ENCODE measurements at regions not wholly inside any gene's neighbourhood (a gene's known extent, or its start where the extent isn't known, plus 50 kb on each side); places are given as distances from the start of the nearest gene placed in this dataset.

GRCh38 chr3:117255736-117256135 lies 546.2 kb downstream of the TUSC7 start:
- DNase-seq (no peak), ATAC-seq (peak; percentile 39 to 89 (median 58))
- H3K9me3 ChIP-seq = no peaks in the 10 kb centered on the region
- peaks cover 0 to 13% (median 0%) of the 10 kb centered on the region in 4 donors for H3K4me1 ChIP-seq
- 71% methylated on average over 1 of the region's 1 CpG for WGBS (ENCODE audit: insufficient coverage, low coverage, low lambda C conversion rate, missing lambda C conversion rate)
- intact Hi-C loops (cut with DNase I) = no loop called here
- no peaks in the 10 kb centered on the region for H3K36me3 ChIP-seq
- peak overlapping the region in 1 of 3 donors; percentile 32 for H3K27ac ChIP-seq
- H3K4me3 ChIP-seq = no peak overlapping the region
- TF ChIP-seq POLR2A (IDR thresholded peaks at IDR 0.05) (no peak), CTCF (IDR thresholded peaks at IDR 0.05) (no peak)
- no peaks in the 10 kb centered on the region for H3K27me3 ChIP-seq

DNA sequence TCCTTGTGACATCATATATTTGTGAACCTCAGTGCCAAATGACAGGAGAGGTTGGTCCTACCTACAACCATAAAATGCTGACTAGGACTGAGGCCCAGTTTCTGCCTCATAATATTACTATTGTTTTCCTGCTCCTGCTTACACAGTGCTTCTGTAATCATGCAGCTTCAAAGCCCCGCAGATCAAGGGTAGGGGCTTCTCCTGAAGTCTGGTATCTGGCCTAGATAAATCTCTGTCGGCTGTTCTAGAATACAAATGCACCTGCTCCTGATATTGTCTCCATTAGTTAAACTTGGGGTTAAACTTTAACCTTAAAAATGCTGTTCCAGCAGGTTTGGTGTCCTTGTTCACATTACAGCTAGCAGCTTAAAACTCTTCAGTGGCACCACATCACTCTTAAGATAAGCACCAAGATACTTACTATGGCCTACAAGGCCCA lies 552.4 kb downstream of the TUSC7 start:
- intact Hi-C loops (cut with DNase I) = no loop called here
- Histone ChIP-seq H3K4me1 (peaks cover 0 to 11% (median 0%) of the 10 kb centered on the region in 4 donors), H3K27me3 (no peaks in the 10 kb centered on the region), H3K9me3 (no peaks in the 10 kb centered on the region), H3K36me3 (no peaks in the 10 kb centered on the region), H3K27ac (peak overlapping the region in 2 of 3 donors; percentile 39 to 63), H3K4me3 (no peak overlapping the region)
- WGBS (ENCODE audit: insufficient coverage, low coverage, low lambda C conversion rate, missing lambda C conversion rate) = 15% methylated on average over 2 of the region's 2 CpGs
- TF ChIP-seq CTCF (IDR thresholded peaks at IDR 0.05) (no peak), POLR2A (IDR thresholded peaks at IDR 0.05) (no peak)
- DNase-seq = no peak
- peak; percentile 73 to 96 (median 86) for ATAC-seq

DNA sequence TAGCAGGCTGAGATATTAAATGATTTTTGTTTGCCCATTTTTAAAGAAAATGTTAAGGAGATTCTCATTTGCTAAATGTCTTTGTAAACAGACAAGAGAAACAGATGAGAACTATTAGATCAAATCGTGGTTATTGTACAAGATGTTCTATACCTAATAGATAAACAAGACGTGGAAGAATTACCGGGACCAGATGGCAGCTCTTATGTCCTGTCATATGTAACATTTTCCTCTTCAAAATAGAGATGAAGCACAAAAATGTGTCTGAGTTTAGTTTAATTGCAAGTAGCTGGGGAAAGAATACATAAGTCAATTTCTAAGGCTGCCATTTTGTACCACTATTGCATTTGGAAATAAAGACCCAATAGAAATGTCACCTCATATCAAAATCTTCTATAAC lies 553.7 kb downstream of the TUSC7 start:
- intact Hi-C loops (cut with DNase I) = no loop called here
- H3K9me3 ChIP-seq = no peaks in the 10 kb centered on the region

DNA sequence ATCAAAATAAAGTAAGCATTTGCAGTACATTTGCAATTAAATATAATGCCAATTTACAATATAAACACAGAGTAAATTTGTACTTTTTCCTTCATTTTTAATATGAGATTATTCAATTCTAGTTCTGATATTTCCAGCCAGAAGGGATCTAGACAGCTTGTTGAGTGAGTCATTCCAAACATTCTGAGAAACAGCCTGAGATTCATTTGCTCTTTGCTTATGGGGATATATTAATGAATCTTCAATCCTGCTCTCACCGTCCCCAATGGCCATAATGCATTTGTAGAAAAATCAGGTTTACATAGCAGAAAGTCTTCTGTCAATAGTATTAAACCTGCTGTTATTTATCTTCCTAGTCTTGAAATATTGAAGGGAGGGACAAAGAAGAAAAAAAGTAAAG lies 554.2 kb downstream of the TUSC7 start:
- H3K4me3 ChIP-seq = no peak overlapping the region
- TF ChIP-seq POLR2A (IDR thresholded peaks at IDR 0.05) (no peak), CTCF (IDR thresholded peaks at IDR 0.05) (no peak)
- H3K27ac ChIP-seq = no peak overlapping the region
- H3K36me3 ChIP-seq = no peaks in the 10 kb centered on the region
- peaks cover 0 to 11% (median 0%) of the 10 kb centered on the region in 4 donors for H3K4me1 ChIP-seq
- ATAC-seq (no peak), DNase-seq (no peak)
- H3K9me3 ChIP-seq = no peaks in the 10 kb centered on the region
- intact Hi-C loops (cut with DNase I) = no loop called here
- WGBS (ENCODE audit: insufficient coverage, low coverage, low lambda C conversion rate, missing lambda C conversion rate) = 85% methylated on average over 1 of the region's 1 CpG
- no peaks in the 10 kb centered on the region for H3K27me3 ChIP-seq

More for the DNA sequence above, 553.7 kb downstream of the TUSC7 start:
- DNase-seq (no peak), ATAC-seq (no peak)
- TF ChIP-seq CTCF (IDR thresholded peaks at IDR 0.05) (no peak), POLR2A (IDR thresholded peaks at IDR 0.05) (no peak)
- no peaks in the 10 kb centered on the region for H3K36me3 ChIP-seq
- no peak overlapping the region for H3K27ac ChIP-seq
- H3K4me3 ChIP-seq = no peak overlapping the region
- no peaks in the 10 kb centered on the region for H3K27me3 ChIP-seq
- WGBS (ENCODE audit: insufficient coverage, low coverage, low lambda C conversion rate, missing lambda C conversion rate) = 73% methylated on average over 3 of the region's 3 CpGs
- H3K4me1 ChIP-seq = peaks cover 0 to 11% (median 0%) of the 10 kb centered on the region in 4 donors

All from right lobe of liver (tissue), 6 donors.